Activated CD4-positive, alpha-beta T cell treated with anti-CD3 and anti-CD28 coated beads, Interleukin-2, amount 10 ng/mL, durations not matched to agents 24 days and 14 days (primary cell): ENCODE measurements at regions not wholly inside any gene's neighbourhood (a gene's known extent, or its start where the extent isn't known, plus 50 kb on each side); places are given as distances from the start of the nearest gene placed in this dataset.

Experiments
- DNase-seq: peaks from one replicate; pipeline ENCODE4 v3.0.0; 2022
- H3K27ac Mint-ChIP-seq: one replicate; pipeline ENCODE4 v1.8.0; 2022; ENCODE audit warnings: mild to moderate bottlenecking, mixed read lengths
- H3K27me3 Mint-ChIP-seq: one replicate; pipeline ENCODE4 v1.8.0; 2022; ENCODE audit warnings: mixed read lengths
- H3K36me3 Mint-ChIP-seq: one replicate; pipeline ENCODE4 v1.8.0; 2022; ENCODE audit warnings: low read depth, mild to moderate bottlenecking, mixed read lengths
- H3K4me1 Mint-ChIP-seq: one replicate; pipeline ENCODE4 v1.8.0; 2021; ENCODE audit warnings: mixed read lengths
- H3K4me3 Mint-ChIP-seq: one replicate; pipeline ENCODE4 v1.8.0; 2022; ENCODE audit warnings: mild to moderate bottlenecking, moderate library complexity, mixed read lengths
- H3K9me3 Mint-ChIP-seq: one replicate; pipeline ENCODE4 v1.8.0; 2021; ENCODE audit warnings: mixed read lengths
- intact Hi-C: fragments of 100-400 bp; cut with micrococcal nuclease; formaldehyde crosslinking; loops from one replicate; pipeline ENCODE4 v1.15.1; 2023

DNA sequence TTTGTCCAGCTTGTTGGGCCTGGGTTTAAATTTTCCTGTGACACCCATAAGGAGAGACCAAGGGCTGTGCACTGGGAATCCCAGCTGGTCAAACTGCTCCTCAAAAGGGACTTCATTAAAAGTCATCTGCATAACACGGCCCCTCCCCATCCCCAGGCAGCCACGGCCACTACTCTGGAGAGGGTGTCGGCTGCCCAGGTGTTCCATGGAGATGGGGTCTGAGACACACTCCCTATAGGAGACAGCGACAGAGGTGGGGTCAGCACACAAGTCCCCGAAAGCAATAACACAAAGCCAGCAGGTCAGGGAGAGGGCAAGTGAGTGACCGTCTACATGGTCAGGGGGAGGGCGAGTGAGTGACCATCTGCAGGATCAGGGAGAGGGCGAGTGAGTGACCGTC is 75.6 kb upstream of the BCL11B start:
- H3K27me3 Mint-ChIP-seq = peaks cover 8% of the 10 kb centered on the region
- no peak overlapping the region for H3K4me3 Mint-ChIP-seq
- no peaks in the 10 kb centered on the region for H3K9me3 Mint-ChIP-seq
- no peak overlapping the region for H3K27ac Mint-ChIP-seq
- no peaks in the 10 kb centered on the region for H3K36me3 Mint-ChIP-seq
- no peaks in the 10 kb centered on the region for H3K4me1 Mint-ChIP-seq
- intact Hi-C loops = no loop called here
- DNase-seq = no peak

DNA sequence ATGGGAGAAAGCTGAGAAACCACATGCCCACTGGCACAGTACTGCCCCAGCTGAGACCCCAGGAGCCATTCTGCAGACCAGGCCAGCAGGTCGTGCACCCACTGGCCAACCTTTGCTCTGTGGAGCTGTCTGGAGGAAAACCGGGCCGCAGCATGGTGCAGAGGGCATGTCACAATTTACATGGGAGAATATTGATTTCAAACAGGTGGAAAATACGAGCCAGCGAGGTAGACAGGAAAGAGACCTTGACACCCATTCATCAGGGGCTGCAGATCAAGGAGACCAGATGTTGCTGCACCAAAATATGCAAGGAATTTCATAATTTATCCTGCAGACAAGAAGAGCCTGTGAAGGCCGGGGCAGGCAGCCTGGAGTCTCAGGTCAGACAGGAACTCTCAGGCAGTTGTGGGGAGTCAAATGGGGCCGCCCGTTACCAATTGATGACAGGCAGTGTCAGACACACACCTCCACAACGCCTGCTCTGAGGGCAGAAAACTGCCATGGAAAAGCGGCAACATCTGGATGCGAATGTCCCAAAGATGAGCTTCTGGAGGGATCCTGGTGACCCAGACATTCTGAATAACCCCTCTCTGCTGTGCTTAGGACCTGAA is 74.6 kb upstream of the BCL11B start:
- Mint-ChIP-seq H3K27me3 (peaks cover 8% of the 10 kb centered on the region), H3K27ac (no peak overlapping the region), H3K9me3 (no peaks in the 10 kb centered on the region), H3K4me1 (peaks cover 2% of the 10 kb centered on the region), H3K4me3 (no peak overlapping the region), H3K36me3 (no peaks in the 10 kb centered on the region)
- intact Hi-C loops = no loop called here
- no peak for DNase-seq

DNA sequence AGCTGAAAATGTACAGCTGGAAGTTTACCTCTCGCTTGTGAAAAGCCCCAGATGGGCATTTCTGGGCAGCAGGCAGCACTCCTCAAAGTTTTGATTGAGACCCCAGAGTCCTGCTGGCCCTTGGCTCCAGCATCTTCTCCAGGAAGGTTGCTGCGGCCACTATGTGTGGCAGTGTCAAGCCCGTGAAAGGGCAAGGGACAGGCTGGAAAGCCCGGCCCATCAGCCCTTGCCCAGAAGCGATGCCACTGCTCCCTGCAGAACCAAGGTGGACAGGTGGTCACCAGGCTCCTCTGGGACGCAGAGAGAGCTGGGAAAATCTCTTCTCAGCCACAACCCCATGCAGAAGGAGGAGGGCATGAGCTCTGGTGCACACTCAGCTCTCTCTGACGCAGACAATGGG is 73.5 kb upstream of the BCL11B start:
- H3K4me1 Mint-ChIP-seq = peaks cover 2% of the 10 kb centered on the region
- H3K27ac Mint-ChIP-seq = no peak overlapping the region
- no peaks in the 10 kb centered on the region for H3K9me3 Mint-ChIP-seq
- intact Hi-C loops = no loop called here
- H3K27me3 Mint-ChIP-seq = peaks cover 8% of the 10 kb centered on the region
- no peak for DNase-seq
- no peaks in the 10 kb centered on the region for H3K36me3 Mint-ChIP-seq
- H3K4me3 Mint-ChIP-seq = no peak overlapping the region

DNA sequence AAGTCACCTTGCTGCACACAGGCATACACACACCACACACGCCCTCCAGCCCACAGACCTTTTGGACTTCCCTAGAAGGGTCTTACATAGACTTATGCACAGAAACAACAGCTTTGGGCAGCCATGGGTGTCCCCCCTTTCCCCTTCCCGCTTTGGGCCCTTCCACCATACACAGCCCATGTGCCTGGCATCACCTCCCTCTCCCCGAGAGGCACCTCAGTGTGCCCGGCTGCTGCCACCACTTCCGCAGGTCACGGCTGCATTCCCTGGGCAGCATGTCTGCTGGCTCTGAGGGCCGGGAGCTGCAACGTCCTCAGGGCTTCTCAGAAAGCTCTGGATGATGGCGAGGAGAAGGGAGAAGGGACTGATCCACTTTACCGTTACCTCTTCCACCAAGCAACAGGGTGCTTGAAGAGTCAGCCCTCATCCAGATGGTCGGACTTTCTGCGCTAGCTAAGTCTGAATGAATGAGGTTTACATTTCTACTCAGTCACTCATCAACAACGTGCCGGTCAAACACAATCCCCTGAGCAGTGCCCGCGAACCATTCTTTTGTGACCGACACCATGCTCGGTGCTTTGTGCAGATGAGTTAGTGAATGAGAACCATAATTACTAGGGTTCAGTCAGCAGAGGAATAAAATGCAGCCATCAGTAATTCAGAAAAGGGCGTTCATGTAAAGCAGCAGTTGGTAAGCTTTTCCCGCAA is 72.2 kb upstream of the BCL11B start:
- no peaks in the 10 kb centered on the region for H3K9me3 Mint-ChIP-seq
- H3K36me3 Mint-ChIP-seq = no peaks in the 10 kb centered on the region
- peaks cover 2% of the 10 kb centered on the region for H3K4me1 Mint-ChIP-seq
- no peak overlapping the region for H3K27ac Mint-ChIP-seq
- no peak for DNase-seq
- H3K27me3 Mint-ChIP-seq = peaks cover 8% of the 10 kb centered on the region
- intact Hi-C loops = no loop called here
- H3K4me3 Mint-ChIP-seq = no peak overlapping the region

DNA sequence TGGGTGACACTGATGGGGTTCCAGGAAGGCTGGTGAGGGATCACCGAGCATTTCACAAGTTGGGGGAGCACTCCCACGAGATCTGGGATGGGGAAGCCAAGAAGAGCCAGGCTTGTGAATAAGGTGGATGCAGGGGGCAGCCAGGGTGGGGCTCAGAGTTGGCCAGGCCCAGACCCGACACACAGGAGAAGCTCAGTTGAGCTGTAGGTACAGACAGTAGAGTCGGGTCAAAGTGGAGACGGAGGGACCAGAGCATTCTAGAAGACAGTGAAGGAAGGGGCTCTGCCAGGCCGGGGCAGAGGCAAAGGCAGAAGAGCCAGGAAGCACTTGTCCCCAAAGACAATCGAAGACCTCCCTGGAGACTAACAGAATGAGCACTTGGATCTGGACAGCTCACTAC is 70.9 kb upstream of the BCL11B start:
- intact Hi-C loops = no loop called here
- no peak for DNase-seq
- Mint-ChIP-seq H3K4me3 (no peak overlapping the region), H3K27me3 (peaks cover 14% of the 10 kb centered on the region), H3K9me3 (no peaks in the 10 kb centered on the region), H3K36me3 (no peaks in the 10 kb centered on the region), H3K4me1 (peaks cover 2% of the 10 kb centered on the region), H3K27ac (no peak overlapping the region)

DNA sequence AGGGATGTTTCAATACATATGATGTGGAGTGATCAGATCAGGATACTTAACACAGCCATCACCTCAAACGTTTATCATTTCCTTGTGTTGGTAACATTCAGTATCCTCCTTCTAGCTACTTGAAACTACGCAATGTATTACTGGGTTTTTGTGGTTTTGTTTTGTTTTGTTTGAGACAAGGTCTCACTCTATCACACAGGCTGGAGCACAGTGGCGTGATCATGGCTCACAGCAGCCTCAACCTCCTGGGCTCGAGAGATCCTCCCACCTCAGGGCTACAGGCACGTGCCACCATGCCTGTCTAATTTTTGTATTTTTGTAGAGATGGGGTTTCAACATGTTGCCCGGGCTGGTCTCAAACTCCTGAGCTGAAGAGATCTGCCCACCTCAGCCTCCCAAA is 70.2 kb upstream of the BCL11B start:
- H3K4me1 Mint-ChIP-seq = peaks cover 2% of the 10 kb centered on the region
- intact Hi-C loops = no loop called here
- H3K36me3 Mint-ChIP-seq = no peaks in the 10 kb centered on the region
- H3K9me3 Mint-ChIP-seq = no peaks in the 10 kb centered on the region
- no peak for DNase-seq
- no peak overlapping the region for H3K4me3 Mint-ChIP-seq
- H3K27me3 Mint-ChIP-seq = peaks cover 14% of the 10 kb centered on the region
- H3K27ac Mint-ChIP-seq = no peak overlapping the region

DNA sequence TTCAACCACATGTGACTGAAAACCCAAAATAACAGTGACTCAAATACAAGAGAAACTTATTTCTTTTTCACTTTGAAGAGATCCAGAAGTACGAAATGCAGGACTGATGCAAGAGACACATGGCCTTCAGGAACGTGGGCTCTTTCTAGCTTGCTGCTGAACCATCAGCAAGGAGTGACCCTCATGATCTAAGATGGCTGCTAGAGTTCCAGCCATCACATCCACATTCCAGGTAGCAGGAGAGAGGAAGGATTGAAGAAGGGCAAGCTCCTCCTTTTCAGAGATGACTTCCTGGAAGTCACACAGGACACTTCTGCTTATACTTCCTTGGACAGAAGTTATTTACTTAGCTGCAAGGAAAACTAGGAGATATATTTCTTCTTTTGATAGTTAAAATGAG is 67.6 kb upstream of the BCL11B start:
- peaks cover 8% of the 10 kb centered on the region for H3K27me3 Mint-ChIP-seq
- H3K4me1 Mint-ChIP-seq = peaks cover 2% of the 10 kb centered on the region
- H3K9me3 Mint-ChIP-seq = no peaks in the 10 kb centered on the region
- intact Hi-C loops = no loop called here
- H3K27ac Mint-ChIP-seq = no peak overlapping the region
- H3K36me3 Mint-ChIP-seq = no peaks in the 10 kb centered on the region
- H3K4me3 Mint-ChIP-seq = no peak overlapping the region
- DNase-seq = no peak

DNA sequence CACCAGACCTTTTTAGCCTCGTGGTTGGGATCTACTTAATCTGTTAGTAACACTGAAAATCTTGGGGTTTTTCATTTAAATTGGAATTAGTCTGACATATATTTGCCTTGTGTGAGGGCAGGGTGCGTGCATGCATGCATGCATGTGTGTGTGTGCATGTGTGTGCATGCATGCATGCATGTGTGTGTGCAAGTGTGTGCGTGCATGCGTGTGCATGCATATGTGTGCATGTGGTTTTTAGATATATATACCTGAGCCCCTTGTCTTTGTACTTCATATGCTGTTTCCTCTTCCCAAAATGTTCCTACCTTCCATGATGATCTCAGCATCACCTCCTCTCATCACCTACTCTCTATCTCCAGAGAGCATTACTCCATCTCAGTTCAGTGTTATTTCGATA is 66.3 kb upstream of the BCL11B start:
- Mint-ChIP-seq H3K4me1 (peaks cover 2% of the 10 kb centered on the region), H3K27me3 (peaks cover 8% of the 10 kb centered on the region), H3K27ac (no peak overlapping the region), H3K36me3 (no peaks in the 10 kb centered on the region), H3K9me3 (no peaks in the 10 kb centered on the region), H3K4me3 (no peak overlapping the region)
- DNase-seq = no peak
- intact Hi-C loops = no loop called here

DNA sequence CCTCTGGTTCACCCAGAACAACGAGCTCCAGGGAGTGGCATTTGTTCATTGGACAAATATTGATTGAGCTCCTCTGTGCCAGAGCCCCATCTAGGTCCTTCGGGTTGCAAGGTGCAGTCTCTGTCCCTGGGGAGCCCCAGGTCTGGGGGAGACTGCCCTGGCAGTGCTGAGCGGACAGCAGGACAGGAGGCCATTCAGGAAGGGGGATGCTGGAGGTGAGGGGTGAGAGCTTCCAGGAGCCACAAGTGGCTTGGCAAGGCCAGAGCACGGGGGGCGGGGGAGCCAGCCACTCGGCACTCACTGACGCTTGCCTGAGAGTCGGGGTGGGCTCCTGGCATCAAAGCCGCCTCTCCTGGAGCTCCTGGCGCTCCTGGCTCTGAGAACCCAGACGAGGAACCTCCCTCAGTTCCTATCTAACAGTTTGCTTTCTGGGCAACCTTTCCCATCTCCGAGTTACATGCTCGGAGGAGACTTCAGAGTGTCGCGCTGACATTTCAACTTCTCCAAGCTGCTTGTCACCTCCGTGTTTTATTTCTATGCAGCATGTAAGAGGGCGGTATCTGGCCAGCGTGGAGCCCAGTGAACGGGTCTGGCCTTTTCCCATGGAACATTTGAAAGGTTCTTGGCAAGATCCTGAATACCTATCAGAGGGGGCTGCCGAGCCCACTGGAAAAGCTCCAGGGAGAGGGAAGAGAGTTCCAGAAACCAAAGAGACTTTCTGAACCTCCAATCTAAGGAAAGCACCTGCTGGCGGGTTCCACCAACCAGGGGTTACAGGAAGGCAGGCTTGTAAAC is 62.0 kb upstream of the BCL11B start:
- DNase-seq = no peak
- H3K36me3 Mint-ChIP-seq = no peaks in the 10 kb centered on the region
- H3K4me1 Mint-ChIP-seq = no peaks in the 10 kb centered on the region
- intact Hi-C loops = no loop called here
- no peak overlapping the region for H3K4me3 Mint-ChIP-seq
- peaks cover 8% of the 10 kb centered on the region for H3K27me3 Mint-ChIP-seq
- H3K27ac Mint-ChIP-seq = no peak overlapping the region
- H3K9me3 Mint-ChIP-seq = no peaks in the 10 kb centered on the region

DNA sequence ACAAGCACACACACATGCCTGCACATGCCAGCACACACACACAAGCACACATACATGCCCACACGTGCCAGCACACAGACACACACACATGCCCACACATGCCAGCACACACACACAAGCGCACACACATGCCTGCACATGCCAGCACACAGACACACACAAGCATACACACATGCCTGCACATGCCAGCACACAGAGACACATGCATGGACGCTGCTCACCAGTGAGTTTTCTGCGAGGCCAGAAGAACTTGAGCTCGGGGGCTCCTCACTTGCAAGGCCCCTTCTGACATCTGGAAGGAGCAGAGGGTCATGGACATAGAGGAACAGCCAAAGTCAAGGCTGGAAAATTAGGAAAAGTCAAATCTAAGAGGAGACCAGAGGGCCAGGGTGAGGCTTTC is 61.2 kb upstream of the BCL11B start:
- Mint-ChIP-seq H3K27me3 (peaks cover 4% of the 10 kb centered on the region), H3K4me3 (no peak overlapping the region), H3K9me3 (no peaks in the 10 kb centered on the region), H3K27ac (no peak overlapping the region), H3K4me1 (no peaks in the 10 kb centered on the region), H3K36me3 (no peaks in the 10 kb centered on the region)
- intact Hi-C loops = no loop called here
- no peak for DNase-seq

DNA sequence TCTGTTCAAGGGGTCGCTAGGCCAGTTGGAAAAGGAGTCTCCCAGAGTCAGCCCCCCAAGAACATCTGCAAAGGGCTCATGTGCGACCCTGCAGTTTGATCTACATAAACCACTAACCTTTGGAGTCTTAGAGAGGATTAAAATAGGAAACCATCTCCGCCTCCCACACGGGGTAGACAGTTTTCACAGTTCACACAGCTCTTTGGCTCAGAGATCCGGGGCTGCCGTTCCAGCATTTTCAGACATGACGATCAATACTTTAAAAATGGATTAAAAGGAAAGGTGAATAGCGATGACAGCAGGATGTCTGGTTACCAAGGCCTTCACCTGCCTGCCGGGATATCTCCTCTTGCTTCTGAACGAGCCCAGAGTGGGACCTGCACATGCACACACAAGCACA is 59.8 kb upstream of the BCL11B start:
- no peak for DNase-seq
- Mint-ChIP-seq H3K4me1 (no peaks in the 10 kb centered on the region), H3K27ac (no peak overlapping the region), H3K27me3 (peaks cover 5% of the 10 kb centered on the region), H3K4me3 (no peak overlapping the region), H3K36me3 (no peaks in the 10 kb centered on the region), H3K9me3 (no peaks in the 10 kb centered on the region)
- intact Hi-C loops = no loop called here

DNA sequence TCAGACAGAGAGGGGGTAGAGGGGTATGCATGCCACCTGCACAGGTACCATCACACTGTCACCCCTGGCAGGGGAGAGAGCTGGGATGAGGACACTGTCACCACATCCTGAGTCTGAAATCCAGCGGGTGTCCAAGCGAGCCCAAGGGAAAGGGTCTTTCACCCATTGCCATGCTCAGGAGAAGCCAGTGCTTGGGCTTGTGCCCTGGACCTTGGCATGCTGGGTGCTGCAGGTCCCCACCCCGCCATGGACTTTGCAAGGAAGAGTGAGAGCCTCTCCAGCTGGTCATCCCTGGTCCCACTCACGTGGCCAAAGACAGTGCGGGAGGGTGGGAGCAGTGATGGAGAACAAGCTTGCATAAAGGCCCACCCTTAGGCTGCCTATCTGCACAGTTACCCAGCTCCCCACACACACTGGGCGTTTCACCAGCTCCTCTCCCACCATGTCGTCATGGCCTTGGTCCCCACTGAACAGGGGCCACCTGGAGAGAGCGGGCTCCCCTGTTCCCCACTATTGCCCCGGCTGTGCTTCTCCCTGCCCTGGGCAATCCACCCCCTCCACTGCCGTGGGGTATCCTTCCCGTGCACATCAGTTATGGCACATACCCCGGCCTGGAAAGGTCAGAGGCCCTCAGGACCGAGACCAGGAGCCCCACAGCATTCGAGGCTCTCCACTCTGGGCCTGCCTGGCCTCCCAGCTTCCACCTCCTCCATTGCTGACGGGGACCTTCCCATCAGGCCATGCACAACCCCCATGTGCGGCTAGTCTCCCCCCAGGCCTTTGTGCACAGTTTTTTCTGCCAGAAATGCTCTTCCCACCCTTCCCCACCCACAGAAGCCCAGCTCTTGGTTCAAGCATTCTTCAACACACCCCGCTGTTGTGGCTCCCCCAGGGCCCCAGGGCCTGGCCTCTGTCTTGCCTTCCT is 58.6 kb upstream of the BCL11B start:
- no peak overlapping the region for H3K27ac Mint-ChIP-seq
- peaks cover 5% of the 10 kb centered on the region for H3K27me3 Mint-ChIP-seq
- no peaks in the 10 kb centered on the region for H3K36me3 Mint-ChIP-seq
- no peaks in the 10 kb centered on the region for H3K9me3 Mint-ChIP-seq
- no peak overlapping the region for H3K4me3 Mint-ChIP-seq
- no peaks in the 10 kb centered on the region for H3K4me1 Mint-ChIP-seq
- intact Hi-C loops = no loop called here
- no peak for DNase-seq

DNA sequence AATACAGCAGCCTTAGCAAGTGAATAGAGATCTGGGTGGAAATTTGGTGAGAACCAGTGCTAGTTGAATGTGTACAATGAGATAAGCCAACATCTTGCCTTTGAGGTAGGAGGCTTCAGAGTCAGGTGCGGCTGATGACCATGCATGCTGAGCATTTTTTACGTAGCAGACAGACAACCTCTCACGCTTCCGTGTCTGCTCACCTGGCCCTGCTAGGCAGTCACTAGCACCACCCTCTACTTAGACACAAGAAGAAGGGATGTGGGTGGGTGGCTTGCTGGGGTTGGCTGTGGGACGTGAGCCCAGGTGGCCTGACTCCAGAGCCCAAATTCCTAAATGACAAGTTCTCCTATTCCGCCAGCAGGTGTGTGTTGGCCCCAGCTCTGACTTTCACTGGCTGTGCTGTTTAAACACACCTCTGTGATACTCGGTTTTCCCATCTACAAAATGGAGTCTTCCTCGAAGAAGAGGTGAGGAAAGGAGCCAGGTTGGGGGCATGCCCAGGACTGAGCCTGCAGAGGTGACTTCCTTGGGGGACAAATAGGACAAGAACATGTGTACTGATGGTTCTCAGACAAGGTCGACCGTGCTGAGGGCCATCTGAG is 57.8 kb upstream of the BCL11B start:
- no peak overlapping the region for H3K27ac Mint-ChIP-seq
- DNase-seq = no peak
- no peak overlapping the region for H3K4me3 Mint-ChIP-seq
- peaks cover 3% of the 10 kb centered on the region for H3K27me3 Mint-ChIP-seq
- intact Hi-C loops = no loop called here
- no peaks in the 10 kb centered on the region for H3K9me3 Mint-ChIP-seq
- H3K36me3 Mint-ChIP-seq = no peaks in the 10 kb centered on the region
- H3K4me1 Mint-ChIP-seq = no peaks in the 10 kb centered on the region
